WTC11 (cell line): ENCODE measurements at regions not wholly inside any gene's neighbourhood (a gene's known extent, or its start where the extent isn't known, plus 50 kb on each side); places are given as distances from the start of the nearest gene placed in this dataset.

ENCODE experiments used
- ATAC-seq: fragments of 200-7000 bp; cut with Tn5 transposase; 2 replicates; pipeline ENCODE4 v1.10.0; 2021; ENCODE audit warnings: mild to moderate bottlenecking, moderate library complexity
- CTCF ChIA-PET: fragments of 300-600 bp; sonication (Branson Sonifier 250); formaldehyde crosslinking; loops from one replicate; lab custom pipeline; 2021; ENCODE audit warnings: antibody characterized with exemption; lab: Charles Lee
- POLR2A ChIA-PET: fragments of 350-600 bp; sonication (Branson Sonifier 250); formaldehyde crosslinking; loops from one replicate; lab custom pipeline; 2021; ENCODE audit warnings: antibody characterized with exemption; lab: Charles Lee
- DNase-seq: peaks from one replicate; pipeline ENCODE4 v3.0.0; 2021; ENCODE audit warnings: low spot score
- H3K27ac Mint-ChIP-seq: 2 replicates; pipeline ENCODE4 v1.8.0; 2021; ENCODE audit warnings: mixed read lengths
- H3K27me3 Mint-ChIP-seq: 2 replicates; pipeline ENCODE4 v1.8.0; 2021; ENCODE audit warnings: low read depth, mild to moderate bottlenecking, moderate library complexity, mixed read lengths
- H3K36me3 Mint-ChIP-seq: 2 replicates; pipeline ENCODE4 v1.8.0; 2021; ENCODE audit warnings: mixed read lengths
- H3K4me1 Mint-ChIP-seq: 2 replicates; pipeline ENCODE4 v1.8.0; 2022; ENCODE audit warnings: mixed read lengths
- H3K4me3 Mint-ChIP-seq: 2 replicates; pipeline ENCODE4 v1.8.0; 2021; ENCODE audit warnings: mild to moderate bottlenecking, moderate library complexity, mixed read lengths
- H3K9me3 Mint-ChIP-seq: 2 replicates; pipeline ENCODE4 v1.8.0; 2021; ENCODE audit warnings: mixed read lengths
- ATF6 ChIP-seq: sonication (generic); formaldehyde crosslinking; IDR thresholded peaks from 2 replicates; pipeline ENCODE4 v1.8.1; 2023; ENCODE audit warnings: mild to moderate bottlenecking, missing genetic modification reagents
- CBFB ChIP-seq: sonication (generic); formaldehyde crosslinking; IDR thresholded peaks from 2 replicates; pipeline ENCODE4 v1.8.1; 2022; ENCODE audit warnings: mild to moderate bottlenecking, low read depth, missing genetic modification reagents
- CDX4 ChIP-seq: fragments of 250-450 bp; sonication (Bioruptor Pico); IDR thresholded peaks from 2 replicates; pipeline ENCODE4 v1.9.0; 2021; ENCODE audit warnings: moderate library complexity, mild to moderate bottlenecking, inconsistent platforms, borderline replicate concordance
- EMX1 ChIP-seq: fragments of 250-450 bp; sonication (Bioruptor Pico); IDR thresholded peaks from 2 replicates; pipeline ENCODE4 v1.8.0; 2021; ENCODE audit warnings: mild to moderate bottlenecking
- FOXJ3 ChIP-seq: sonication (generic); formaldehyde crosslinking; IDR thresholded peaks from 2 replicates; pipeline ENCODE4 v1.9.0; 2021; ENCODE audit warnings: missing genetic modification reagents, mild to moderate bottlenecking, borderline replicate concordance
- GTF2I ChIP-seq: fragments of 250-450 bp; sonication (Bioruptor Pico); conservative IDR thresholded peaks from 2 replicates; pipeline ENCODE4 v1.4.0; 2021; ENCODE audit warnings: mild to moderate bottlenecking
- HMGA2 ChIP-seq: fragments of 250-450 bp; sonication (Bioruptor Pico); IDR thresholded peaks from 2 replicates; pipeline ENCODE4 v1.4.0; 2021; ENCODE audit warnings: mild to moderate bottlenecking, moderate library complexity
- HMGXB4 ChIP-seq: sonication (generic); formaldehyde crosslinking; IDR thresholded peaks from 2 replicates; pipeline ENCODE4 v1.8.1; 2023; ENCODE audit warnings: mild to moderate bottlenecking, moderate library complexity, missing genetic modification reagents
- JAZF1 ChIP-seq: fragments of 250-450 bp; sonication (Bioruptor Pico); IDR thresholded peaks from 2 replicates; pipeline ENCODE4 v1.9.0; 2021; ENCODE audit warnings: moderate library complexity, mild to moderate bottlenecking, inconsistent platforms
- JUN ChIP-seq: sonication (generic); formaldehyde crosslinking; IDR thresholded peaks from 2 replicates; pipeline ENCODE4 v1.8.0; 2023; ENCODE audit warnings: mild to moderate bottlenecking, missing genetic modification reagents
- KAT7 ChIP-seq: sonication (generic); formaldehyde crosslinking; IDR thresholded peaks from 2 replicates; pipeline ENCODE4 v1.8.1; 2023; ENCODE audit warnings: missing genetic modification reagents, mild to moderate bottlenecking, borderline replicate concordance
- SMAD4 ChIP-seq: sonication (generic); formaldehyde crosslinking; IDR thresholded peaks from 2 replicates; pipeline ENCODE4 v1.8.0; 2022; ENCODE audit warnings: mild to moderate bottlenecking, missing genetic modification reagents
- ZBTB43 ChIP-seq: sonication (generic); formaldehyde crosslinking; IDR thresholded peaks from 2 replicates; pipeline ENCODE4 v1.8.1; 2023; ENCODE audit warnings: mild to moderate bottlenecking, missing genetic modification reagents
- ZNF232 ChIP-seq: sonication (generic); formaldehyde crosslinking; IDR thresholded peaks from 2 replicates; pipeline ENCODE4 v1.8.0; 2022; ENCODE audit warnings: mild to moderate bottlenecking, missing genetic modification reagents
- ZNF317 ChIP-seq: sonication (generic); formaldehyde crosslinking; IDR thresholded peaks from 2 replicates; pipeline ENCODE4 v1.8.1; 2023; ENCODE audit warnings: low read depth, mild to moderate bottlenecking, moderate library complexity, missing genetic modification reagents, borderline replicate concordance
- TF ChIP-seq, protein P1 (sequence below): sonication (generic); formaldehyde crosslinking; IDR thresholded peaks from 2 replicates; pipeline ENCODE4 v1.8.1; 2023; ENCODE audit warnings: mild to moderate bottlenecking, missing genetic modification reagents, moderate library complexity
- TF ChIP-seq, protein P2 (sequence below): fragments of 250-450 bp; sonication (Bioruptor Pico); conservative IDR thresholded peaks from 2 replicates; pipeline ENCODE4 v1.9.0; 2021; ENCODE audit warnings: mild to moderate bottlenecking

- TF ChIP-seq ZNF232 (CRISPR knock-in tag): no peak
- no peak for TF ChIP-seq HMGXB4 (CRISPR knock-in tag)
- no peak for TF ChIP-seq JUN (CRISPR knock-in tag)
- TF ChIP-seq HMGA2: no peak
- no peak for TF ChIP-seq KAT7 (CRISPR knock-in tag)
- TF ChIP-seq SMAD4 (CRISPR knock-in tag): no peak
- TF ChIP-seq ATF6 (CRISPR knock-in tag): no peak
- TF ChIP-seq, protein P1, sequence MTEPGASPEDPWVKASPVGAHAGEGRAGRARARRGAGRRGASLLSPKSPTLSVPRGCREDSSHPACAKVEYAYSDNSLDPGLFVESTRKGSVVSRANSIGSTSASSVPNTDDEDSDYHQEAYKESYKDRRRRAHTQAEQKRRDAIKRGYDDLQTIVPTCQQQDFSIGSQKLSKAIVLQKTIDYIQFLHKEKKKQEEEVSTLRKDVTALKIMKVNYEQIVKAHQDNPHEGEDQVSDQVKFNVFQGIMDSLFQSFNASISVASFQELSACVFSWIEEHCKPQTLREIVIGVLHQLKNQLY: no peak
- TF ChIP-seq CBFB (CRISPR knock-in tag): no peak
- TF ChIP-seq, all 79 proteins: peak for 0
- ChIA-PET POLR2A (no interaction called here), CTCF (no interaction called here)
- peak; percentile 50; the same call in 1 of the 2 replicates for ATAC-seq
- Mint-ChIP-seq H3K9me3 (peaks cover 5% of the 10 kb centered on the region), H3K4me1 (peaks cover 7% of the 10 kb centered on the region), H3K36me3 (no peaks in the 10 kb centered on the region), H3K4me3 (no peak overlapping the region), H3K27ac (no peak overlapping the region), H3K27me3 (no peaks in the 10 kb centered on the region; the same call in 1 of the 2 replicates)
- no peak for DNase-seq
Observed at GRCh38 chr1:42014823-42015222, 96.1 kb upstream of the HIVEP3 start.

DNA sequence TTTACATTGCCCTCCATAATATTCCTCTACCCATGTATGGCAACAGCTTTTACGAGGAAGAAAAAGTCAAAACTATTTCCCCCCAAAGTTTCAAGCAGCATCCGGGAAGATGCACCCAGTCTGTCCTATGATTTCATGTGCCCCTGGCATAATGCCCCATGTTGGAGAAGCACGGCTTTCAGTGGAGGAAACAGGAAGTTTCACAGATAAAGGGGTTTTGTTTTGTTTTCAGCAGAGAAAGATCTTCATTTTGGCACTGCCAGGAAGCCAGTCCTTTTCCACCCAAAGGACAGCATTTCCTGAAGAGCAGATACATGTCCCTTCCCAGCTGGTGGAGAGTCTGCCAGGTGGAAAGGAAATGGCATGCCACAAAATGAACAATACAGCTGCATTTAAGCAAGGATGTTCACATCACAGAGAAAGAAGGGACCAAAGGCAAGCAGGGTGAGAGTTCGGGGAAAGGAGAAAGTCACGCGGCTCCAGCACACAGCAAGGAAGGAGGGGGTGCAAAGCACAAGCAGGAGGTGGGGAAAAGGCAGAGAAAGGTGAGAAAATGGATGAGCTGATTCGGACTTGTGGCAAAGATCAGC lies 95.3 kb upstream of the HIVEP3 start:
- H3K4me3 Mint-ChIP-seq: no peak overlapping the region
- peaks cover 7% of the 10 kb centered on the region for H3K4me1 Mint-ChIP-seq
- no peak for DNase-seq
- ATAC-seq: no peak
- no peaks in the 10 kb centered on the region; the same call in 1 of the 2 replicates for H3K27me3 Mint-ChIP-seq
- TF ChIP-seq CDX4 (CRISPR knock-in tag) (no peak), GTF2I (CRISPR knock-in tag) (no peak)
- POLR2A ChIA-PET: interaction anchor here (0.6 kb wide), 1 partner anchor 39 kb away, joined by 3 read pairs; no protein-coding TSS in a partner anchor
- peaks cover 5% of the 10 kb centered on the region for H3K9me3 Mint-ChIP-seq
- H3K36me3 Mint-ChIP-seq: no peaks in the 10 kb centered on the region
- H3K27ac Mint-ChIP-seq: no peak overlapping the region
- CTCF ChIA-PET: interaction anchor here (0.6 kb wide), 1 partner anchor 27 kb away, joined by 3 read pairs; no protein-coding TSS in a partner anchor

- CTCF ChIA-PET: no interaction called here
- Mint-ChIP-seq H3K4me1 (peaks cover 7% of the 10 kb centered on the region), H3K36me3 (no peaks in the 10 kb centered on the region), H3K4me3 (no peak overlapping the region), H3K27ac (no peak overlapping the region), H3K9me3 (peaks cover 2% of the 10 kb centered on the region), H3K27me3 (no peaks in the 10 kb centered on the region; the same call in 1 of the 2 replicates)
- no peak for ATAC-seq
- POLR2A ChIA-PET: no interaction called here
- DNase-seq: no peak
- TF ChIP-seq FOXJ3 (CRISPR knock-in tag) (no peak), EMX1 (CRISPR knock-in tag) (no peak), ZBTB43 (no peak), ZNF317 (CRISPR knock-in tag) (no peak), JAZF1 (no peak), HMGXB4 (CRISPR knock-in tag) (no peak)
- TF ChIP-seq, protein P2, sequence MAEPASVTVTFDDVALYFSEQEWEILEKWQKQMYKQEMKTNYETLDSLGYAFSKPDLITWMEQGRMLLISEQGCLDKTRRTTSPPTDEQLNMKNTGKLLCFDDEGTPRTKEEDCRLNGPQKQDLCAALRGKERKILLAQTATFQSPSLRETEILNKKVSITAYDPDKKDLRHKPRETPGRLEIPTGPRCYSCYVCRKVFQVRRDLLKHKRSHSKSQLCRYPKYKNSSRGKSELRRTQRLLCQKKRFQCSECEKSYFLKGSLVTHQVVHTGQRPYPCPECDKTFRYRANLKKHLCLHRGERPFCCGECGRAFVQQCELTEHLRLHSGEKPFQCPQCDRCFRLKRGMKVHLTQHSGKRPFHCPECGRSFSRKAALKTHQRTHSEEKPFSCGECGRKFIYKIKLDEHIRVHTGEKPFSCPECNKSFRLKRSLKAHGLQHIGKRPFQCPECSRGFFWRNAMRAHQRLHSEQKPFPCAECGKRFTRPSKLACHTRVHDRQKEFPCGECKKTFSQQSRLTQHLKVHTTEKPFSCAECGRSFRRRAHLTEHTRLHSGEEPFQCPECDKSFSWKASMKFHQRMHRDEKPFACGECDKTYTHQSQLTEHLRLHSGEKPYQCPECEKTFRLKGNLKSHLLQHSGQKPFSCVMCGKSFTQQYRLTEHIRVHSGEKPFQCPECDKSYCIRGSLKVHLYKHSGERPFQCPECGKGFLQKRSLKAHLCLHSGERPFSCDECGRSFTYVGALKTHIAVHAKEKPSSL: no peak
Observed at GRCh38 chr1:42012852-42013251, 94.1 kb upstream of the HIVEP3 start.
